GM23248 (cell line): ENCODE measurements at regions not wholly inside any gene's neighbourhood (a gene's known extent, or its start where the extent isn't known, plus 50 kb on each side); places are given as distances from the start of the nearest gene placed in this dataset.

Experiments used
- EZH2 ChIP-seq: fragments of 200-600 bp; sonication (generic); IDR thresholded peaks from 2 replicates; pipeline ENCODE4 v1.6.1; 2018; ENCODE audit warnings: antibody characterized with exemption, mild to moderate bottlenecking; ENCODE audit not compliant: insufficient read depth, poor library complexity, severe bottlenecking
- EZH2phosphoT487 ChIP-seq: fragments of 200-600 bp; sonication (generic); IDR thresholded peaks from 2 replicates; pipeline ENCODE4 v1.6.1; 2018; ENCODE audit warnings: antibody characterized with exemption, moderate library complexity, mild to moderate bottlenecking, low read depth; ENCODE audit not compliant: insufficient read depth

DNA sequence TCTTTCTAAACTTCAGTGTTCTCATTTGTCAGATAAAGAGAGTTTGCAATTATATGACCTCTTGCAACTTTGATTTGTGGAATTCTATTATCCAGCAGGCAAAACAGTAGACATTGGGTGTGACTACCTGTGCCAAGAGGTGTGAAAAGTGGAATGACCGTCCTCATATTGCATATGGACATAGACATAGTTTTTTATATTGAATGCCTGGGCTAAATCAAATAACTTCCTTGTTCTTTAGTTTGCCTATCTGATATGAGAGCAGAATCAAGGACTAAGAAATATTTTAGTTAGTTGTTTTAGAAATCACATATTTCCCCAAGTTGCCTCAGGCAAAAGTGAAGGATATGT lies 117.7 kb upstream of the KLF8 start:
- TF ChIP-seq EZH2, result no peak
- no peak for TF ChIP-seq EZH2phosphoT487
